Astrocyte of the cerebellum (primary cell): ENCODE measurements at regions not wholly inside any gene's neighbourhood (a gene's known extent, or its start where the extent isn't known, plus 50 kb on each side); places are given as distances from the start of the nearest gene placed in this dataset.

Source experiments
- DNase-seq: peaks from one replicate; pipeline ENCODE4 v3.0.0-alpha.2; 2011; ENCODE audit warnings: low read depth
- H3K4me3 ChIP-seq: 2 replicates; pipeline ENCODE4 v1.5.1; 2011; ENCODE audit warnings: mild to moderate bottlenecking, low read depth, low read length, moderate library complexity
- in situ Hi-C: cut with HindIII; loops from 2 replicates; pipeline ENCODE4 v1.10.0; 2017; ENCODE audit warnings: low sequenced_read_pairs
- TF ChIP-seq, protein P1 (sequence below): IDR thresholded peaks from 2 replicates; pipeline ENCODE4 v1.5.1; 2012; ENCODE audit warnings: low read length, low read depth, moderate library complexity, mild to moderate bottlenecking; ENCODE audit errors: missing control alignments

DNA sequence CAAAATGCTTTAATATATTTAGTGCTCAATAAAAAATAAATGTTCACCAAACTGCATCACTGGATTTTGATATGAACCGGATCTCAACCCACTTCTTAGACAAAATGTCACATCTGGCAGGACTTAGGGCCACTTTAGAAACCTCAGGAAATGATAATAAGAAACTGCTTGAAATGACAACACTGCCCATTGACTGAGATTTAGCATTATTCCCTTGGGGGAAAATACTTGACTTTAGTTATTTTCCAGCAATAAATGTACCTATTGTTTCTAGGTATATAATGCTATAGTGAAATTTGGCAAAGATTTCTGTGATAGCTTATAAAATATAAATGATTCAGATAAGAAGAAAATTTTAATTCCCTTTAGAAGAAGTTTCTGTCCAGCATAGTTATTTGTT is 195.1 kb downstream of the ICOS start:
- no peak overlapping the region for H3K4me3 ChIP-seq
- DNase-seq: no peak
- TF ChIP-seq, protein P1, sequence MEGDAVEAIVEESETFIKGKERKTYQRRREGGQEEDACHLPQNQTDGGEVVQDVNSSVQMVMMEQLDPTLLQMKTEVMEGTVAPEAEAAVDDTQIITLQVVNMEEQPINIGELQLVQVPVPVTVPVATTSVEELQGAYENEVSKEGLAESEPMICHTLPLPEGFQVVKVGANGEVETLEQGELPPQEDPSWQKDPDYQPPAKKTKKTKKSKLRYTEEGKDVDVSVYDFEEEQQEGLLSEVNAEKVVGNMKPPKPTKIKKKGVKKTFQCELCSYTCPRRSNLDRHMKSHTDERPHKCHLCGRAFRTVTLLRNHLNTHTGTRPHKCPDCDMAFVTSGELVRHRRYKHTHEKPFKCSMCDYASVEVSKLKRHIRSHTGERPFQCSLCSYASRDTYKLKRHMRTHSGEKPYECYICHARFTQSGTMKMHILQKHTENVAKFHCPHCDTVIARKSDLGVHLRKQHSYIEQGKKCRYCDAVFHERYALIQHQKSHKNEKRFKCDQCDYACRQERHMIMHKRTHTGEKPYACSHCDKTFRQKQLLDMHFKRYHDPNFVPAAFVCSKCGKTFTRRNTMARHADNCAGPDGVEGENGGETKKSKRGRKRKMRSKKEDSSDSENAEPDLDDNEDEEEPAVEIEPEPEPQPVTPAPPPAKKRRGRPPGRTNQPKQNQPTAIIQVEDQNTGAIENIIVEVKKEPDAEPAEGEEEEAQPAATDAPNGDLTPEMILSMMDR: no peak
- in situ Hi-C loops: no loop called here

DNA sequence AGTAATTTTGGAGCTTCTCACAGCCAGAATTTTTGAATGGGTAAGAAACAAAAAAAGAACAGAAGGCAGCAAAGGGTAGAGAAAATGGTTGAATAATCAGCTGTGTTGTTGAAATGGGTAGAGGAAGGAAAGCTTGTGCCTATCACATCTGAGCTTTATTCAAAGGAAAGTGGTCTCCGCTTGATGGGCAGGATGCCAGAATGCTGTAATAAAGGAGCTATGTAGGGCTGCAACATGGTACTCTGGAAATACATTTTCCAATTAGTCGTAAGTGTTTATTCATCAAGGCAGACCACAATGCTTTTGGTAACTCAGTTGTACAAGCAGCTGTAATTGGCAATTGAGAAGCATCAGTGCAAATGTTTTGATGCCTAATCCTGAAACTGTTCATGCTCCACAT is 196.9 kb downstream of the ICOS start:
- in situ Hi-C loops: no loop called here
- TF ChIP-seq, protein P1: no peak
- DNase-seq: no peak
- H3K4me3 ChIP-seq: no peak overlapping the region

DNA sequence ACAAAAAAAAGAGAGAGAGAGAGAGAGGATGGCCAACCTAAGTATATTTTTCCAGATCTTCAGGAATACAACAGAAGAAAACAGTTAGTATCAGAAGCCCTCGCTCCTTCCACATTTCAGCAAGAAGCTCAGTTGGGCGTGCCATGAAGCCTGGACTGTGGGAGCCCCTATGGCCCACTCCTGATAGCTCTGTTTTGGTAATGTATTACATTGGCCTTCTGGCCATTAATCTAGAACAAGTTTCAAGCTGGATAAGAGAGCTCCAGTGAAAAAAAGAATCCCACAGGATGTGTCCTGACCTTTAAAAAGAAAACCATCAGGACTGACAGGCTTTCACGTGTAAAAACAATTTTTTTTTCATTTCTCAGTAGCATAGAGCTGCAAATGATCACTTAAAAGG is 197.9 kb downstream of the ICOS start:
- in situ Hi-C loops: no loop called here
- H3K4me3 ChIP-seq: no peak overlapping the region
- TF ChIP-seq, protein P1: no peak
- DNase-seq: no peak

DNA sequence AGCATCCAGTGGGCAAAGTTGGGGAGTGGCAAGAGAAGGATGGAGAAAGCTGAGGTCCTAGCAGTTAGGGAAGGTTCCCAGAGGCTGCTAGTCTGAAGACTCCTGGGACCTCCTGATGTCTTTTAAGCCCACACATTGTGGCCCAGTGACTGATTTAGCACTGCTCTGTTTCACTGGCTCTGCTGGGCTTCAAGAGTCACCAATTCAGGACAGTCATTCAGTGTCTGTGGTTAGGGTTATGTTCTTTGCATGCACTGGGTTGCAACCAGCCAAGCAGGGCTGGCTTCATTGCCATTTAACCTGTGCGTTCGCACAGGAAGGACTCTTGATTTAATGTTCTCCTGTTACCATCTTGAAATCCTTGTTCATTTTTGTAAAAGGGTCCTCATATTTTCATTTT is 199.2 kb downstream of the ICOS start:
- no peak overlapping the region for H3K4me3 ChIP-seq
- TF ChIP-seq, protein P1: no peak
- no peak for DNase-seq
- in situ Hi-C loops: no loop called here

DNA sequence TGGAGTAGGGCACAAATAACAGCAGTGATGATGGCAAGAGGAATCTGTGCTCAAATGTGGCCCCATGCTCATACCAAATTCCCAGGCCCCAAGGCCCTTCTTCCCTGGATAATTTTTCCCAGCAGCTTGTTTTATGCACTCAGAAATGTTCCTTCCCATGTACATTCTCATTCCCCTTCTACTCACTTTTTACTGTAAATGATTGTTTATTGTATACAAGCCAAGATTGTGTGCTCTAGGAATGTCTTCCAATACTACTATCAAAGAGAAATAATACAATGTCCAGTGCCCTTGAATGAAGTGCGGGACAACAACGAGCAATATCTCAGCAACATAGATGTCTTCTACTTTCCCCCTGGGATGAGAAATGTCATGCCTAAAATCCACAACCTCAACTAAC is 201.6 kb downstream of the ICOS start:
- DNase-seq: no peak
- no peak overlapping the region for H3K4me3 ChIP-seq
- TF ChIP-seq, protein P1: no peak
- in situ Hi-C loops: no loop called here

DNA sequence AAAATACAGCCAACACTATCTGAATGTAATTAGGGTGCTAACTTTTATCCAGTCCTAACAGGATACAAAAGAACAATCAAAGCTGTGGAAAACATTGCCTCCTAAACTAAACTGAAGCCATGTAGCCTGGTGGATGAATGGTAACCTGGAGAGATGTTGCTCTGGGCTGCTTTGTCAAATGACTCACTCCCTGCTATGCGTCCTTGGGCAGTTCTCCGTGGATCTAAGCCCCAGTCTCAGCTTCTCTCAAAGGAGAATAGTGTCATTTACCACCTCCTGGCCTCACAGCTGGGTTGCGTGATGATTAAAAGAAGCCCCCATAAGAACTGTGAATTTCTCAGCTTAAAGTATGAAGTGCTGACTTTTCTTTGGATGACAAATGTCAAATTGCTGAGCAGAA is 203.7 kb downstream of the ICOS start:
- in situ Hi-C loops: no loop called here
- TF ChIP-seq, protein P1: no peak
- DNase-seq: no peak
- no peak overlapping the region for H3K4me3 ChIP-seq

DNA sequence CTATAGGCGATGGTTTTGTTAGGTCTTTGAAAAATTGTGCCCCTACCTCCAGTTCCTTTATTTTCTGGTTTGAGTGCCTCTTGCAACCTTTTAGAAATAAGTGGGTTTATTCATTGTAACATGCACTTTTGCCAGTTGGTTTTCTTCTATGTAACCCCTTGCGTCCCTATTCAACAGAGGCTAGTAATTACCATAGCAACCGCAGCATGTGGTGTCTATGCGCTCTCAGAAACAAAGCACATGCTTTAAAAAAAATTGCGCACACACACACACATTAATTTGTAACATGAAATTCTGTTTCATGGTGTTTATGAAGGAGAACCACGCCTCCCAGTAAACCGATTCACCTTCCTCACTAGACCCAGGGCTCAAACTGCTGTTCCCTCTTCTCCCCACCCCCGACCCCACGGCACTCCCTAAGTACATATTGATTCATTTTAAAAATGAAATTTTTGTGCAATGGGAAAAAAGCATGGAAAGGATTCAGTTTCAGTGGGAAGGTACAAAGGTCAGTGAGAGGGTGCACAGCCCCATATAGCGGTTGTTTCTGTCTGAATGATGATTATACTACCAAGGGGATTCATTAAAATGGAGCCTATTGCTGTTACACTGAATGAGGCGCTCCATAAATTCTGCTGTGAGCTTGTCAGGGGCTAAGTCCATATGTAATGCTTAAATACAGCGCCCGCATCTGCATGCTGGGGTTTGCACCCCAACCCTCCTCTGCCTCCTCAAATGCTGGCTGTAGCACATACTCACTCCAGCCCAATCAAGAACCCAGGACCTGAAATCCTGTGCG is 206.9 kb downstream of the ICOS start:
- DNase-seq: no peak
- H3K4me3 ChIP-seq: no peak overlapping the region
- TF ChIP-seq, protein P1: no peak
- in situ Hi-C loops: no loop called here
